SH-SY5Y (cell line): ENCODE measurements at regions not wholly inside any gene's neighbourhood (a gene's known extent, or its start where the extent isn't known, plus 50 kb on each side); places are given as distances from the start of the nearest gene placed in this dataset.

Experiments
- GATA2 ChIP-seq: IDR thresholded peaks from 2 replicates; pipeline ENCODE4 v1.6.1; 2011; ENCODE audit warnings: mild to moderate bottlenecking, low read depth, low read length
- GATA3 ChIP-seq: IDR thresholded peaks from 2 replicates; pipeline ENCODE4 v1.6.1; 2011; ENCODE audit warnings: low read depth, mild to moderate bottlenecking, low read length, moderate library complexity

- TF ChIP-seq GATA2 (no peak), GATA3 (no peak)
These were observed 270.7 kb downstream of the BAMBI start for GRCh38 chr10:28948046-28948445.
